ENCODE measurements at regions not wholly inside any gene's neighbourhood (a gene's known extent, or its start where the extent isn't known, plus 50 kb on each side); places are given as distances from the start of the nearest gene placed in this dataset.

DNA sequence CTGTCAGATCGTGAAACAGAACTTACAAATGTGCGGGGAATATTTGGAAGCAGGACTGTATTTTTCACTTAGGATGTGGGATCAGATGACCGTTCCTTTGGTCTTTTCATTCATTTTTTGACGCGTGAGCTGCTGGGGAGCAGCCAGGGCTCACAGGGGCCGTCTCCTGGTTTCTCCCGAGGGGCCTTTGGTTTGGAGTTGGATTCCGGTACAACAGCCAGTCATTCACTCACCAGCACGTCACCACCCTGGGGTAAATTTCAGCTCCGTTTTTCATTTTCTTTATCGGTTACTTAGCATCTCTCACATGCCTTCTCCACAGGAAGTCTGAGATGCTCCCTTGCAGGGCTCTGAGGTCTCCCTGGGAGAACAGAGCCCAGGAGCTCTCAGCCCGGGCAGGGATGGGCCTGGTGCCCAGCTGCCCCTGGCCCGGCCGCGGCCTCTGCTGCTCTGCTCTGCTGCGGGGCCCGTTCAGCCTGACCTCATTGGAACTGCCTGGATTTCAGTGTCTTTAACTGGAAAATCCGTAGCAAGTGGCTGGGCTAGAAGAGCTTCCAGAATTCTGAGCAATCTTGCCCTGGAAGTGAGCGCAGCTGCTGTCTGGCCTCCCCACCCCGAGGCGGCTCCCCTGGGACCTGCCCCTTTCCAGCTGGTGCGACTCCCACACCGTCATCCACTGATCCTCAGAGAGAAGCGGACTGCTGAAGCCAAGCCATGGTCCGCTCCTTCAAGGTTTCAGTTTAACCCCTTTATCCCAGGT is 335.6 kb downstream of the EIPR1 start:
- no peaks in the 10 kb centered on the region for H3K4me1 ChIP-seq
- no peak overlapping the region for H3K27ac ChIP-seq
- DNase-seq, result peak in 1 of 2 donors; percentile 20
- H3K4me3 ChIP-seq, result no peak overlapping the region
- H3K27me3 ChIP-seq, result no peaks in the 10 kb centered on the region
- TF ChIP-seq POLR2A (IDR thresholded peaks at IDR 0.05), result no peak
- TF ChIP-seq, protein P1, sequence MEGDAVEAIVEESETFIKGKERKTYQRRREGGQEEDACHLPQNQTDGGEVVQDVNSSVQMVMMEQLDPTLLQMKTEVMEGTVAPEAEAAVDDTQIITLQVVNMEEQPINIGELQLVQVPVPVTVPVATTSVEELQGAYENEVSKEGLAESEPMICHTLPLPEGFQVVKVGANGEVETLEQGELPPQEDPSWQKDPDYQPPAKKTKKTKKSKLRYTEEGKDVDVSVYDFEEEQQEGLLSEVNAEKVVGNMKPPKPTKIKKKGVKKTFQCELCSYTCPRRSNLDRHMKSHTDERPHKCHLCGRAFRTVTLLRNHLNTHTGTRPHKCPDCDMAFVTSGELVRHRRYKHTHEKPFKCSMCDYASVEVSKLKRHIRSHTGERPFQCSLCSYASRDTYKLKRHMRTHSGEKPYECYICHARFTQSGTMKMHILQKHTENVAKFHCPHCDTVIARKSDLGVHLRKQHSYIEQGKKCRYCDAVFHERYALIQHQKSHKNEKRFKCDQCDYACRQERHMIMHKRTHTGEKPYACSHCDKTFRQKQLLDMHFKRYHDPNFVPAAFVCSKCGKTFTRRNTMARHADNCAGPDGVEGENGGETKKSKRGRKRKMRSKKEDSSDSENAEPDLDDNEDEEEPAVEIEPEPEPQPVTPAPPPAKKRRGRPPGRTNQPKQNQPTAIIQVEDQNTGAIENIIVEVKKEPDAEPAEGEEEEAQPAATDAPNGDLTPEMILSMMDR (IDR thresholded peaks at IDR 0.05), result no peak
- no peaks in the 10 kb centered on the region for H3K9me3 ChIP-seq
- intact Hi-C loops (cut with DNase I; ENCODE audit: low total_unique reads), result no loop called here
- no peaks in the 10 kb centered on the region for H3K36me3 ChIP-seq

DNA sequence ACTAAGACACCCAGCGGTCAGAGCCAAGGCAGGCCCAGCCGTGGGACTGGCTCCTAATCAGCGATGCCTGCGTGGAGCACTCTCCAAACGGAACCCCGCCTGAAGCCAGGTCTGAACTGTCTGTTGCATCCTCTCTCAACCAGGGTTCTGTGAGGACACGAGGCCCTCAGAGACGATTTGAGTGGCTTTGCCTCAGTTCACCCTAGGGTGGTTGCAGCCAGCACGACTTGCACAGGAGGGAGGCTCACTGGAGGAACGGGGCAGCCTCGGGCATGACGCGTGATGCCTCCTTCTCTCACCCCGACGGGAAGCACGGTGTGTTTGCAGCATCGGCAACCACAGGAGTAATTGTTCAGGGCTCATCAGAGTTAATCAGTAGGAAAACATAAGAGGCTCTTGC is 336.4 kb downstream of the EIPR1 start:
- Histone ChIP-seq H3K4me1 (no peaks in the 10 kb centered on the region), H3K27me3 (no peaks in the 10 kb centered on the region), H3K36me3 (no peaks in the 10 kb centered on the region), H3K27ac (no peak overlapping the region), H3K4me3 (no peak overlapping the region), H3K9me3 (no peaks in the 10 kb centered on the region)
- intact Hi-C loops (cut with DNase I; ENCODE audit: low total_unique reads), result no loop called here
- no peak for TF ChIP-seq POLR2A (IDR thresholded peaks at IDR 0.05)
- TF ChIP-seq, protein P1 (IDR thresholded peaks at IDR 0.05), result no peak
- no peak for DNase-seq

DNA sequence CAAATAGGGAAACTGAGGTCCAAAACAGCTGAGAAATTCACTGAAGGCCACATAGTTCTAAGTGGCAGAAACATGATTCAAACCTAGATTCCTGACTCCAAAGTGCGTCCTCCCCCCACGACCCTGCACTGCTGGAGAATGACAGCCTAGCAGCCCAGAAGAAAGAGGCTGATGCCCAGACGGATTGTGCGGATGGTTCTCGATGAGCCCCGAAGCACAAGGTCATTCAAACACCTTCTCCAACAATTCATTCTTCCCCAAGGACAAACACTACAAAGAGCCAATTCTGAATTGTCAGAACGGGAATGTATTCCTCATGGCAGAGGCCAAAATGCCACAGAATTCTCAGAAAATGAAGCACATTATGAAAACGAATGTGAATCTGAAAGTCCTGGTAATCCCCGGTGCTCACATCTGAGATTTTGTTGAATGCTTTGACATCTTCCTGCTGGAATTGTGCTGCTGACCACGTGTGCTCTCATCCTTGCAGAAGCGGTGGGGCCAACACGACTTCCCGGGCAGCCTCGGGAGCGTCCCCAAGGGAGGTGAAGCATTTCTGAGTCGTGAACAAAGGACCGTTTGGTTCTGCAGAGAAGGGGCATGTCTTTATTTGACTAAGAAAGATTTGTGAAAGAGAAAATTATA is 337.0 kb downstream of the EIPR1 start:
- no peak overlapping the region for H3K4me3 ChIP-seq
- no peak overlapping the region for H3K27ac ChIP-seq
- DNase-seq, result no peak
- H3K4me1 ChIP-seq, result no peaks in the 10 kb centered on the region
- no peaks in the 10 kb centered on the region for H3K36me3 ChIP-seq
- intact Hi-C loops (cut with DNase I; ENCODE audit: low total_unique reads), result no loop called here
- H3K27me3 ChIP-seq, result no peaks in the 10 kb centered on the region
- no peaks in the 10 kb centered on the region for H3K9me3 ChIP-seq
- no peak for TF ChIP-seq POLR2A (IDR thresholded peaks at IDR 0.05)

DNA sequence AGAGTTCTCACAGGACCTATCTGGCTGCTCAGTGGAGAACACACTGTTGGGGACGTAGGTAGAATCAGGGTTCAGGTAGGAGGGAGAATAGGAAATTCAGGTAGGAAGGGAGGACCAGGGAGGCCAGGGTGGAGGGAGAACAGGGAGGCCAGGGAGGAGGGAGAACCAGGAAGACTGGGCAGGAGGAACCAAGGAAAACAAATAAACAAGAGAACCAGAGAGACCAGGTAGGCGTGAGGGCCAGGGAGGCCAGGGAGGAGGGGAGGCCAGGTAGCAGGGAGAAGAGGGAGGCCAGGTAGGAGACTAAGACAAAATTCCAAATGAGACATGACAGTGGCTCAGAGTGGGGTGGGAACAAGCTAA is 337.6 kb downstream of the EIPR1 start:
- TF ChIP-seq POLR2A (IDR thresholded peaks at IDR 0.05), result no peak
- TF ChIP-seq, protein P1 (IDR thresholded peaks at IDR 0.05), result no peak
- Histone ChIP-seq H3K27ac (no peak overlapping the region), H3K4me1 (no peaks in the 10 kb centered on the region), H3K9me3 (no peaks in the 10 kb centered on the region), H3K36me3 (no peaks in the 10 kb centered on the region), H3K4me3 (no peak overlapping the region), H3K27me3 (no peaks in the 10 kb centered on the region)
- DNase-seq, result no peak
- intact Hi-C loops (cut with DNase I; ENCODE audit: low total_unique reads), result no loop called here

- Histone ChIP-seq H3K36me3 (no peaks in the 10 kb centered on the region), H3K9me3 (no peaks in the 10 kb centered on the region), H3K4me3 (no peak overlapping the region), H3K4me1 (no peaks in the 10 kb centered on the region), H3K27ac (no peak overlapping the region), H3K27me3 (no peaks in the 10 kb centered on the region)
- no peak for TF ChIP-seq POLR2A (IDR thresholded peaks at IDR 0.05)
- TF ChIP-seq, protein P1 (IDR thresholded peaks at IDR 0.05), result no peak
- intact Hi-C loops (cut with DNase I; ENCODE audit: low total_unique reads), result no loop called here
- DNase-seq, result no peak
These were observed 338.2 kb downstream of the EIPR1 start for GRCh38 chr2:3039188-3040065.

Data from uterus (tissue), 3 donors.